ENCODE measurements at regions not wholly inside any gene's neighbourhood (a gene's known extent, or its start where the extent isn't known, plus 50 kb on each side); places are given as distances from the start of the nearest gene placed in this dataset.

DNA sequence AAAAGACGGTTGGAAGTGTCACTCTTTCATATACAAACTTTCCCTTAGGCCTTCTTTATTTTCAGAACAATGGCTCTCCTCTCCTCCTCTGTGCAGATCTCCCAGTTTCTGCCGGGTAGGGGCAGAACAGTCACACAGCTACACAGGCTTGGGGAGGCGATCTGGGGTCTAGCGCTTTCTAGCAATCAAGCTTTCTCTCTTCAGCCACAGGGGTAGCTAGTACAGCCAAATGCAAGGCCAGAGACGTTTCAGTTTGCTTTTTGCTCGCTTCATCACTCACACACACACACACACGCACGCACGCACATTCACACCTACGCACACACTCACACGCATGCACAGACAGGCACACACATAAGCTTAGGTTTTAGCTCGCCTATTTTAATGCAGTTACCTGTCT lies 104.3 kb downstream of the SPATA19 start:
- TF ChIP-seq, protein P1, sequence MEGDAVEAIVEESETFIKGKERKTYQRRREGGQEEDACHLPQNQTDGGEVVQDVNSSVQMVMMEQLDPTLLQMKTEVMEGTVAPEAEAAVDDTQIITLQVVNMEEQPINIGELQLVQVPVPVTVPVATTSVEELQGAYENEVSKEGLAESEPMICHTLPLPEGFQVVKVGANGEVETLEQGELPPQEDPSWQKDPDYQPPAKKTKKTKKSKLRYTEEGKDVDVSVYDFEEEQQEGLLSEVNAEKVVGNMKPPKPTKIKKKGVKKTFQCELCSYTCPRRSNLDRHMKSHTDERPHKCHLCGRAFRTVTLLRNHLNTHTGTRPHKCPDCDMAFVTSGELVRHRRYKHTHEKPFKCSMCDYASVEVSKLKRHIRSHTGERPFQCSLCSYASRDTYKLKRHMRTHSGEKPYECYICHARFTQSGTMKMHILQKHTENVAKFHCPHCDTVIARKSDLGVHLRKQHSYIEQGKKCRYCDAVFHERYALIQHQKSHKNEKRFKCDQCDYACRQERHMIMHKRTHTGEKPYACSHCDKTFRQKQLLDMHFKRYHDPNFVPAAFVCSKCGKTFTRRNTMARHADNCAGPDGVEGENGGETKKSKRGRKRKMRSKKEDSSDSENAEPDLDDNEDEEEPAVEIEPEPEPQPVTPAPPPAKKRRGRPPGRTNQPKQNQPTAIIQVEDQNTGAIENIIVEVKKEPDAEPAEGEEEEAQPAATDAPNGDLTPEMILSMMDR (conservative IDR thresholded peaks at IDR 0.05), result no peak
- TF ChIP-seq ZFX (IDR thresholded peaks at IDR 0.05), result no peak

All from C4-2B (cell line).